Right renal cortex interstitium (tissue), 3 donors: ENCODE measurements at regions not wholly inside any gene's neighbourhood (a gene's known extent, or its start where the extent isn't known, plus 50 kb on each side); places are given as distances from the start of the nearest gene placed in this dataset.
"Not testable (repeated sequence)": the region's sequence is repeated elsewhere in the genome, so short reads cannot be mapped to it uniquely, and the experiment has no call there.

Experiments
- DNase-seq, 3 donors: peaks; one replicate each; pipeline ENCODE4 v3.0.0-alpha.2; 2013; ENCODE audit warnings: low read depth in 3 of 3, low spot score in 2 of 3

GRCh38 chr22:25281675-25282345 lies 62.4 kb downstream of the CRYBB2 start:
- no peak for DNase-seq

GRCh38 chr22:25282346-25282670 lies 62.9 kb downstream of the CRYBB2 start:
- DNase-seq = no peak

DNA sequence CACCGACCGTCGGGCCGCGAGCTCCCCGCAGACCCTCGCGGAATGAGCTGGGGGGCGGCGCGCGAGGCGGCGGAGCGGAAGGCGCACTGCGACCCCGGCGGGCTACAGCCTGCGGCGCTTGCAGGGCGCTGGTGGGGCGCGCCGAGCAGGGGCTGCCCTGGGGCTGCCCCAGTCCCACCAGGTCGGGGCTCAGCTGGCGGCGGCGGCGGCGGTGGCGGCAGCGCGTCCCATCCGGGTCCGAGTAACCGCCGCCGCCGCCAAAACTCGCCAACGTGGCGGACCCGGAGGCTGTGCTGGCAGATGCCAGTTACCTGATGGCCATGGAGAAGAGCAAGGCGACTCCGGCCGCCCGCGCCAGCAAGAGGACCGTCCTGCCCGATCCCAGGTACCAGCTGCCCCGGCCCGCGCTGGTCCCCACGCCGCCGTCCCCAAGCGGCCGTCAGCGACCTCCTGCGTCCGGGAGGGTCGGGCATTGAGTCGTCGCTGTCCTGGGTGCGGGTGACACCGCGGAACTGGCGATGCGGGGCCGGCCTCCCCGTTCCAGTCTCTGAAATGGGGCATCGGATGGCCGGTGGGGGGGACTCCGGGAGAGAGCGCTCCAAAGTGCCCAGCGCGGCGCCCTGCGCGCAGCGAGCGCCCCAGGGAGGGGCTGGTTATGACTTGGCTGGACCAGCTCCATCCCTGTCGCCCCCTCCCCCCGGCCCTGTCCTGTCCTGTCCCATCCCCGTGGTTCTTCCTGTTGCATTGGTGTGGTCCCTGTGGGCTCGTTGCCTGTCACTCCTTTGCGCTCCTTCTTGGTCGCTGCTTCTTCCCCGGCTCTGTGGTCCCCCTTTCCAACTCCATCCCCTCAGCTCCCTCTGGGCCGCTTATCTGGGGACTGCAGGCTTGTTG lies 63.5 kb downstream of the CRYBB2 start:
- no peak for DNase-seq

DNA sequence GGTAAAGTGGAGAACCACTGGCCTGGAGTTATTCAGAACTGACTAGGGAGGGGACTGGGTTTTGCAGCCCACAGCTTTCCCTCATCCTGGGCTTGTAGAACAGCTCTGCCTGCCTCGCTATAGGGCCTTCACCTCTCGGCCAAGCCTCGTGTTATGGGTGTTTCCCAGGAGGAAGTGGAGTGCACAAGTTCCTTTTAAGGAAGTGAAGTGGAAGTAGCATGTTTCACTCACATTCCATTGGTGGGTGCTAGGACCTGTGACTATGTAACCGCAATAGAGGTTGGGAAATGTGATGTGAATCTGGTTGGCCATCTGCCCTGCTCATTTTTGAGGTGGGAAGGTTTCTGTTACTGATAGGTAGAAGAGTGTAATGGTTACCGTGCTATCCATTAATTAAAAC lies 69.0 kb downstream of the CRYBB2 start:
- DNase-seq = not testable (repeated sequence)

DNA sequence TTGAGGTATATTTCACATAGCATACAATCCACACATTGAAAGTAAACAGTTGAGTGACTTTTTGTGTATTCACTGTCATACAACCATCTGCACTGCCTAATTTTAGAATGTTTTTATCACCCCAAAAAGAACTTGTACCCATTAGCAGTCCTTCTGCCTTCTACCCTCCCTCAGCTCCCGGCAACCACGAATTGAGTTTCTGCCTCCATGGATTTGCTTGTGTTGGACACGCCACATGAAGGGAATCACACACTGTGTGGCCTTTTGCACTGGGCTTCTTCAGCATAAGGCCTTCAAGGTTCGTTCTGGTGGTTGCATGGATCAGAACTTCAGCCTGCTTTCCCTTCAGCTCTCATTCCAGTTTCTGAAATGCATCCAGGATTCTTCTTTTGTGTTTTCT lies 82.5 kb downstream of the CRYBB2 start:
- DNase-seq = not testable (repeated sequence)

- DNase-seq = not testable (repeated sequence)
Measured at GRCh38 chr22:25309586-25309985, 90.1 kb downstream of the CRYBB2 start.

DNA sequence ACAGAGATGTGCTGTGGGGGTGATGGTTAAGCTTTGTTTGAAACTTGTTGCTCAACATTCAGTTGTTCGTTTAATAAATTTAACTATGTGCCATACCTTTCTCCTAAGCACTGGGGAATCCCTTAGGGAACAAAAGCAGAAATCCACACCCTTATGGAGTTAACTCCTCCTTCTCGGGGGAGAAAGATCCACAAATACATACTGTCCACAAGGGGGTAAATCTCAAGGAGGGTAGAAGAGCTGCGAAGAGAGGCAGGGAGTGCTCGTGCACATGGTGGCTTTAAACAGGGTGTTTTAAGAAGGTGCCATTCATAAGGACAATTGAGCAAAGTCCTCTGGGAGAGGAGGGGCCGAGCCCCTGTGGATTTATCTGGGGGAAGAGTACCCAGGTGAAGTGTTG lies 92.5 kb downstream of the CRYBB2 start:
- not testable (repeated sequence) for DNase-seq

DNA sequence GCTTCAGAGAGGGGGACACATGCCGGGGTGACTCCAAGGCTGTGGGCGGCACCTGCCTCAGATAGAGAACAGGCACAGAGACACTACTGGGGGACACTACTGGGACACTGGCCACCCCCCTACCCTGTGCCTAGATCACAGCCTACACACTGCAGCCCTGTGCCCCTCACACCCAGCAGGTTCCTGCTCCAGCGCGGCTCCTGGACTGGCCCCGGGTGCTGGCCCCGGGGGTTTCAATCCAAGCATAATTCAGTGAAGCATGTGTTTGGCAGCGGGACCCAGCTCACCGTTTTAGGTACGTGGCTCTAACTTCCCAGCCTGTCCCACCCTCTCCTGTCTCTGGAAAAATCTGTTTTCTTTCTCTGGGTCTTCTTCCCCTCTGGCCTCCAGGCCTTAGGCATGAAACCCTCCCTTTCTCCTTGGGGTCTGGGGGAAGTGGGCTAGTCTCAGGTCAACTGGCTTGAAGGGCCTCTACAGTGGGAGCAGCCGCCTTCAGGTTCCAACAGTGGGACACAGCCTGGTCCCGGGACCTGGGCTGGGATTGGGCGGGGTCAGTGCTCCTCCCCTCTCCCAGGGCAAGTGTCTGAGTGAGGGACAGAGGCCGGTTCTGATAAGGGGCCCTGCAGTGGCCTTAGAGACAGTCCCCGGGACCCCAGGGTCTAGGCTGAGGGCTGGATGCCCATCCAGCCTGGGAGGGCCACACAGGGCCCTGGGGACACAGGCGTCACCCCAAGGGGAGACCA lies 98.8 kb downstream of the CRYBB2 start:
- DNase-seq = no peak

- DNase-seq = no peak
Measured at GRCh38 chr22:25327018-25327755, 107.7 kb downstream of the CRYBB2 start.

DNA sequence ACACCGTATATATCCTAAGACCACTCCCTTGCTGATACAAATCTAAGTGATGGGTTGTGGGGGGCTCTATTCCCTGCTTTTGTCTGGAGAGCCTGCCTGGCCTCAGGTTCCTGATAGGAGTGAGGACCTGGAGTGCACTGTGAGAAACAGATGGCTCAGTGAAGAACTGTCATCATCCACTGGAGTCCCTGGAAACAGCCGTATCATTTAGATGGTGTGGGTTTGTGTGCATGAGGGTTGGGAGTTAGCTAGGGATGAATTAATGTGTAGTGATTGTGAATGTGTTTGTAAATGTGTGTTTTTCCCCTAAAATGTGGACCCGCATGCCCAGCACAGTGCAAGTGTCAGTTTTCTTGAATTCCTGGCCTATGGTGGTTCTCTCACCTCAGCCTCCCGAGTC lies 111.6 kb downstream of the CRYBB2 start:
- DNase-seq = no peak

DNA sequence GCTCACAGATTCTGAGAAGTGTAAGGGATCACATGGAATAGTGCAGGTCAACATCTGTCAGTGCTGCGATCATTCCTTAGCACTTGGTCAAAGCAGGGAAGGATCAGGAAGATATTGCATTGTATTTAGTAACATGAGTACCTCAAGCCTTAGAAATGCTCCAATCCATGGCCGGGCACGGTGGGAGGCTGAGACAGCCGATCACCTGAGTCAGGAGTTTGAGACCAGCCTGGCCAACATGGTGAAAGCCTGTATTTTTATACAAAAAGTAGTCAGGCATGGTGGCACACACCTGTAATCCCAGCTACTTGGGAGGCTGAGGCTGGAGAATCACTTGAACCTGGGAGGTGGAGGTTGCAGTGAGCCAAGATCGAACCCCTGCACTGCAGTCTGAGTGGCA lies 112.5 kb downstream of the CRYBB2 start:
- not testable (repeated sequence) for DNase-seq

DNA sequence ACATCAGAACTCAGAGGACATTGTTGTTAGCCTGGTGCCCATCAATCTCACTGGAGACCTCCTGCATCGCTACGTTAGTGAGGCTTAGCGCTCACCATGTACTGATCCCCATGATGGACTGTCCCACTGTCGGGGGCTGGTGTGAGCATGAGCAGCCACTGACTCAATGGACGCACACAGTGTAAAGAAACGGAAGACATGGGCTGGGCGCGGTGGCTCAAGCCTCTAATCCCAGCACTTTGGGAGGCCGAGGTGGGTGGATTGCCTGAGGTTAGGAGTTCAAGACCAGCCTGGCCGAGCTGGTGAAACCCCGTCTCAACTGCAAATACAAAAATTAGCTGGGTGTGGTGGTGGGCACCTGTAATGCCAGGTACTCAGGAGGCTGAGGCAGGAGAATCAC lies 112.9 kb downstream of the CRYBB2 start:
- DNase-seq = no peak

DNA sequence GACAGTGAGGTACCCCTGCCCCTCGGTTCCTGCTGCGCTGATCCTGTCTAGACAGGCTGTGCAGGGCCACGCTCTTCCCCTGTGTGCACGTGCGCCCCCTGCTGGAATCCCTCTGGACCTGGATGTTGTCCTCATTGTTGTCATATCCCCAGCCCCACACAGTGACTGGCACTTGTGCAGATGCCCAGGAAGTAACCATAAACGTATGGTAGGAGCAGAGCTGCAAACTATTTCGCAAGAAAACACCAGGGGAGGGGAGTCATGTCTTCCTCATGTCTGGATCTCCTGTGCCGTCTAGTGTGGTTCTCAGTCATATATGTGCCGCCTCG lies 114.7 kb downstream of the CRYBB2 start:
- peak in 2 of 3 donors; percentile 6 to 7 for DNase-seq

GRCh38 chr22:25334631-25335030 lies 115.2 kb downstream of the CRYBB2 start:
- DNase-seq = not testable (repeated sequence)

- DNase-seq = not testable (repeated sequence)
Measured at GRCh38 chr22:25335276-25335675, 115.8 kb downstream of the CRYBB2 start.

- not testable (repeated sequence) for DNase-seq
Measured at GRCh38 chr22:25340536-25340935, 121.1 kb downstream of the CRYBB2 start.

- not testable (repeated sequence) for DNase-seq
Measured at GRCh38 chr22:25344366-25344765, 124.9 kb downstream of the CRYBB2 start.

DNA sequence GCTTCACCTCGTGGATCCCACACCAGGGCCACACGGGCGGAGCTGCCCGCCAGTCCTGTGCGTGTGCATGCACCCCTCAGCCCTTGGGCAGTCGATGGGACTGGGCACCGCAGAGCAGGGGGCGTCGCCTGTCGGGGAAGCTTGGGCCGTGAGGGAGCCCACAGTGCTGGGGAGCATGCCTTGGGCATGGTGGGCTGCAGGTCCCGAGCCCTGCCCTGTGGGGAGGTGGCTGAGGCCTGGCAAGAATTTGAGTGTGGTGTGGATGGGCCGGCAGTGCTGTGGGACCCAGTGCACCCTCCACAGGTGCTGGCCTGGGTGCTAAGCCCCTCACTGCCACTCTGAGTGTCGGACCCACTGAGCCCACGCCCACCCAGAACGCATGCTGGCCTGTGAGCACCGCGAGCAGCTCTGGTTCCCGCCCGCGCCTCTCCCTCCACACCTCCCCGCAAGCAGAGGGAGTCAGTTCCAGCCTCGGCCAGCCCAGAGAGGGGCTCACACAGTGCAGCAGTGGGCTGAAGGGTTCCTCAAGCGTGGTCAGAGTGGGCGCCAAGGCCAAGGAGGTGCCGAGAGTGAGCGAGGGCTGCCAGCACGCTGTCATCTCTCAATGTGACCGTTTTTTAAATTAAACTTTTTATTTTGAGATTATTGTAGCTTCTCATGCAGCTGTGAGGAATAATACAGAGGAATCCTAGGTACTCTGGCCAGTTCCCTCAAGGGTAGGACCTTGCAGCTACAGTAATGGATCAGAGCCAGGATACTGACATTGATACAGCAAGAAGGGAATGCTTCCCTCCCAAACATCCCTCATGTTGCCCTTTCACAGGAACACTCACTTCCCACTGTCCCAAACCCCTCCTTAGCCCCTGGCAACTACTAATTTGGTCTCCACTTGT lies 127.7 kb downstream of the CRYBB2 start:
- no peak for DNase-seq

- no peak for DNase-seq
Measured at GRCh38 chr22:25347752-25348102, 128.3 kb downstream of the CRYBB2 start.

DNA sequence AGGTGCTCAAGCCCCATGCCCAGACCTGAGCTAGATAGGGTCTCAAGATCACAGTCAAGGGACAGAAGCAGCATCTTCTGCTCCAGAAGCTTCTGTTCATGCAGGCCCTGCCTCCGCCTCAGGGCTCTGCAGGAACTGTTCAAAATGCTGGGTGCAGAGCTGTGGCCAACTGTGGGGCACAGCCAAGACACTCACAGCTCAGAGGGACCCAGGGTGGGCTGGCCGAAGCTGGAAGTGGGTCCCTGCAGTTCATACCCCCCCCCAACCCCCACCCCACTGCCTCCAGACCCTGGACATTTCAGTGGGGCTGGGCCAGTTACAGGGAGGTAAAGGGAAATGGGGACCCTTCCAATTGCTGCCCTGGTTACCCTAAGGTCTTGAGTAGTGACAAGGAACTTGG lies 129.0 kb downstream of the CRYBB2 start:
- DNase-seq = no peak
